PC-3 (cell line): ENCODE measurements at regions not wholly inside any gene's neighbourhood (a gene's known extent, or its start where the extent isn't known, plus 50 kb on each side); places are given as distances from the start of the nearest gene placed in this dataset.

Experiments
- ATAC-seq: fragments of 200-7000 bp; cut with Tn5 transposase; 2 replicates; pipeline ENCODE4 v1.9.1; 2020; ENCODE audit warnings: mild to moderate bottlenecking, moderate library complexity
- BruUV-seq: library from RNA; stranded (reverse); fragments of 400-500 nt; replicated peaks from 2 replicates; lab custom pipeline; 2021; lab: Mats Ljungman, UMichigan
- CTCF ChIA-PET: fragments of 300-600 bp; sonication (Branson Sonifier 250); formaldehyde crosslinking; loops from one replicate; lab custom pipeline; 2022; ENCODE audit warnings: antibody characterized with exemption; lab: Charles Lee
- POLR2A ChIA-PET: fragments of 300-600 bp; sonication (Branson Sonifier 250); formaldehyde crosslinking; loops from one replicate; lab custom pipeline; 2022; ENCODE audit warnings: antibody characterized with exemption; ENCODE audit not compliant: unreplicated experiment; lab: Charles Lee
- DNase-seq: peaks from one replicate; pipeline ENCODE4 v3.0.0-alpha.2; 2015
- H2AFZ ChIP-seq: fragments of 300-600 bp; sonication (generic); 2 replicates; pipeline ENCODE4 v1.6.0; 2016; ENCODE audit warnings: antibody characterized with exemption, low read length
- H3F3A ChIP-seq: fragments of 300-600 bp; sonication (generic); one replicate; pipeline ENCODE4 v1.6.0; 2017; ENCODE audit warnings: antibody characterized with exemption, low read length, control low read depth, mild to moderate bottlenecking; ENCODE audit not compliant: unreplicated experiment
- H3K27ac ChIP-seq: fragments of 300-600 bp; sonication (generic); 2 replicates; pipeline ENCODE4 v1.5.1; 2016; ENCODE audit warnings: mild to moderate bottlenecking, low read length
- H3K27me3 ChIP-seq: fragments of 300-600 bp; sonication (generic); 2 replicates; pipeline ENCODE4 v1.6.1; 2016; ENCODE audit warnings: low read length, mixed read lengths
- H3K36me3 ChIP-seq: fragments of 300-600 bp; sonication (generic); 2 replicates; pipeline ENCODE4 v1.6.1; 2016; ENCODE audit warnings: low read depth, mixed run types, low read length, mixed read lengths
- H3K4me1 ChIP-seq: fragments of 300-600 bp; sonication (generic); 2 replicates; pipeline ENCODE4 v1.5.1; 2016; ENCODE audit warnings: low read length; ENCODE audit not compliant: insufficient read depth
- H3K4me2 ChIP-seq: fragments of 300-600 bp; sonication (generic); 2 replicates; pipeline ENCODE4 v1.6.0; 2016; ENCODE audit warnings: low read length
- H3K4me3 ChIP-seq: fragments of 300-600 bp; sonication (generic); 2 replicates; pipeline ENCODE4 v1.5.1; 2016; ENCODE audit warnings: mild to moderate bottlenecking, low read length, mixed read lengths
- H3K79me2 ChIP-seq: fragments of 300-600 bp; sonication (generic); 2 replicates; pipeline ENCODE4 v1.6.1; 2017; ENCODE audit warnings: low read length, mixed read lengths
- H3K9ac ChIP-seq: fragments of 300-600 bp; sonication (generic); 2 replicates; pipeline ENCODE4 v1.6.0; 2016; ENCODE audit warnings: mild to moderate bottlenecking, low read length
- H3K9me2 ChIP-seq: fragments of 300-600 bp; sonication (generic); replicated peaks from 2 replicates; pipeline ENCODE4 v1.6.1; 2016; ENCODE audit warnings: mixed run types, low read length, mixed read lengths
- H3K9me3 ChIP-seq: fragments of 300-600 bp; sonication (generic); 2 replicates; pipeline ENCODE4 v1.6.1; 2016; ENCODE audit warnings: low read length, mixed read lengths
- H4K20me1 ChIP-seq: fragments of 300-600 bp; sonication (generic); 2 replicates; pipeline ENCODE4 v1.6.1; 2016; ENCODE audit warnings: low read length, mixed read lengths
- EZH2 ChIP-seq: fragments of 300-600 bp; sonication (generic); IDR thresholded peaks from one replicate; pipeline ENCODE4 v1.6.1; 2017; ENCODE audit warnings: antibody characterized with exemption, mild to moderate bottlenecking, low read length; ENCODE audit not compliant: unreplicated experiment
- EZH2phosphoT487 ChIP-seq: fragments of 300-600 bp; sonication (generic); IDR thresholded peaks from 2 replicates; pipeline ENCODE4 v1.6.1; 2018; ENCODE audit warnings: mild to moderate bottlenecking, antibody characterized with exemption, low read length, borderline replicate concordance
- intact Hi-C: fragments of 100-400 bp; cut with micrococcal nuclease; formaldehyde crosslinking; loops from 2 replicates; pipeline ENCODE4 v1.9.0; 2023
- TF ChIP-seq, protein P1 (sequence below): fragments of 300-600 bp; sonication (generic); conservative IDR thresholded peaks from 2 replicates; pipeline ENCODE4 v1.5.1; 2017; ENCODE audit warnings: antibody characterized with exemption, low read depth, mild to moderate bottlenecking, low read length

- H4K20me1 ChIP-seq = no peaks in the 10 kb centered on the region
- H3K9me2 ChIP-seq = no peaks in the 10 kb centered on the region
- H3K4me1 ChIP-seq = no peaks in the 10 kb centered on the region
- H3K4me2 ChIP-seq = no peak overlapping the region
- ChIA-PET CTCF (no interaction called here), POLR2A (no interaction called here)
- intact Hi-C loops = no loop called here
- no peaks in the 10 kb centered on the region for H3K36me3 ChIP-seq
- H3K9me3 ChIP-seq = no peaks in the 10 kb centered on the region
- no TSS peak for BruUV-seq
- no peak overlapping the region for H3K9ac ChIP-seq
- H2AFZ ChIP-seq = no peak overlapping the region
- H3K27me3 ChIP-seq = no peaks in the 10 kb centered on the region
- no peaks in the 10 kb centered on the region for H3K79me2 ChIP-seq
- TF ChIP-seq, protein P1, sequence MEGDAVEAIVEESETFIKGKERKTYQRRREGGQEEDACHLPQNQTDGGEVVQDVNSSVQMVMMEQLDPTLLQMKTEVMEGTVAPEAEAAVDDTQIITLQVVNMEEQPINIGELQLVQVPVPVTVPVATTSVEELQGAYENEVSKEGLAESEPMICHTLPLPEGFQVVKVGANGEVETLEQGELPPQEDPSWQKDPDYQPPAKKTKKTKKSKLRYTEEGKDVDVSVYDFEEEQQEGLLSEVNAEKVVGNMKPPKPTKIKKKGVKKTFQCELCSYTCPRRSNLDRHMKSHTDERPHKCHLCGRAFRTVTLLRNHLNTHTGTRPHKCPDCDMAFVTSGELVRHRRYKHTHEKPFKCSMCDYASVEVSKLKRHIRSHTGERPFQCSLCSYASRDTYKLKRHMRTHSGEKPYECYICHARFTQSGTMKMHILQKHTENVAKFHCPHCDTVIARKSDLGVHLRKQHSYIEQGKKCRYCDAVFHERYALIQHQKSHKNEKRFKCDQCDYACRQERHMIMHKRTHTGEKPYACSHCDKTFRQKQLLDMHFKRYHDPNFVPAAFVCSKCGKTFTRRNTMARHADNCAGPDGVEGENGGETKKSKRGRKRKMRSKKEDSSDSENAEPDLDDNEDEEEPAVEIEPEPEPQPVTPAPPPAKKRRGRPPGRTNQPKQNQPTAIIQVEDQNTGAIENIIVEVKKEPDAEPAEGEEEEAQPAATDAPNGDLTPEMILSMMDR = no peak
- no peak overlapping the region for H3K27ac ChIP-seq
- H3F3A ChIP-seq = no peaks in the 10 kb centered on the region
- DNase-seq (no peak), ATAC-seq (no peak)
- H3K4me3 ChIP-seq = no peak overlapping the region
Observed at GRCh38 chr6:156647140-156647784, 129.9 kb upstream of the ARID1B start.

- intact Hi-C loops = no loop called here
- H3F3A ChIP-seq = no peaks in the 10 kb centered on the region
- ChIA-PET CTCF (no interaction called here), POLR2A (no interaction called here)
- no peak overlapping the region for H3K4me3 ChIP-seq
- no peak overlapping the region for H3K27ac ChIP-seq
- ATAC-seq = no peak
- H3K79me2 ChIP-seq = no peaks in the 10 kb centered on the region
- H3K36me3 ChIP-seq = no peaks in the 10 kb centered on the region
- H4K20me1 ChIP-seq = no peaks in the 10 kb centered on the region
- H2AFZ ChIP-seq = no peak overlapping the region
- H3K9ac ChIP-seq = no peak overlapping the region
- no peaks in the 10 kb centered on the region for H3K9me3 ChIP-seq
- H3K9me2 ChIP-seq = no peaks in the 10 kb centered on the region
- BruUV-seq = no TSS peak
- no peak for TF ChIP-seq EZH2phosphoT487
- TF ChIP-seq EZH2 = no peak
- TF ChIP-seq, protein P1 = no peak
- no peaks in the 10 kb centered on the region for H3K27me3 ChIP-seq
- no peaks in the 10 kb centered on the region for H3K4me1 ChIP-seq
- DNase-seq = no peak
- no peak overlapping the region for H3K4me2 ChIP-seq
Observed at GRCh38 chr6:156646496-156646895, 130.7 kb upstream of the ARID1B start.

DNA sequence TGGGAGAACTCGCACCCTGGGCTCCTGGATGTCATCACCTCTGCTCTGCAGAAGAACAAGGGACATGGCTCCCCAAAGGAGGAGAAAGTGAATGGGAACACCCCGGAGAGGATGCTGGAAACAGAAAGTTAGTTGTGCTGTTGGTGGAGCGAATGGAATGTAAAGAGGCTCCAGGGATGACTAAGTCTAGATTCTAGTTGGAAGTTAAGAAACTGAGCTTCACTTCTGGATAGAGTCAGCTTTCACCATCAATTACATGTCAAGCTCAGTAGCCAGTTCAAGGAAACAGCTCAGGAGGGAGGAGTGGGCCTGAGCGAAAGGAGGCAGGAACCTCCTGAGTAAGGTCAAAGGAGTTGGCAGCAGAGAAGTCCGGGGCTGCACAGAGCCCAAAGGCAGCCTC is 132.1 kb upstream of the ARID1B start:
- POLR2A ChIA-PET = no interaction called here
- Histone ChIP-seq H3K36me3 (no peaks in the 10 kb centered on the region), H3K79me2 (no peaks in the 10 kb centered on the region), H3K4me1 (no peaks in the 10 kb centered on the region), H3K4me2 (no peak overlapping the region), H3K27me3 (no peaks in the 10 kb centered on the region), H3F3A (no peaks in the 10 kb centered on the region), H3K27ac (no peak overlapping the region), H3K9me2 (no peaks in the 10 kb centered on the region), H4K20me1 (no peaks in the 10 kb centered on the region), H3K9me3 (no peaks in the 10 kb centered on the region), H2AFZ (no peak overlapping the region), H3K9ac (no peak overlapping the region), H3K4me3 (no peak overlapping the region)
- DNase-seq (no peak), ATAC-seq (no peak)
- no TSS peak for BruUV-seq
- TF ChIP-seq EZH2 (no peak), EZH2phosphoT487 (no peak)
- TF ChIP-seq, protein P1 = no peak
- intact Hi-C loops = no loop called here
- CTCF ChIA-PET = no interaction called here
